PC-3 (cell line): ENCODE measurements at regions not wholly inside any gene's neighbourhood (a gene's known extent, or its start where the extent isn't known, plus 50 kb on each side); places are given as distances from the start of the nearest gene placed in this dataset.

Experiments
- ATAC-seq: fragments of 200-7000 bp; cut with Tn5 transposase; 2 replicates; pipeline ENCODE4 v1.9.1; 2020; ENCODE audit warnings: mild to moderate bottlenecking, moderate library complexity
- BruUV-seq: library from RNA; stranded (reverse); fragments of 400-500 nt; replicated peaks from 2 replicates; lab custom pipeline; 2021; lab: Mats Ljungman, UMichigan
- CTCF ChIA-PET: fragments of 300-600 bp; sonication (Branson Sonifier 250); formaldehyde crosslinking; loops from one replicate; lab custom pipeline; 2022; ENCODE audit warnings: antibody characterized with exemption; lab: Charles Lee
- POLR2A ChIA-PET: fragments of 300-600 bp; sonication (Branson Sonifier 250); formaldehyde crosslinking; loops from one replicate; lab custom pipeline; 2022; ENCODE audit warnings: antibody characterized with exemption; ENCODE audit not compliant: unreplicated experiment; lab: Charles Lee
- DNase-seq: peaks from one replicate; pipeline ENCODE4 v3.0.0-alpha.2; 2015
- H2AFZ ChIP-seq: fragments of 300-600 bp; sonication (generic); 2 replicates; pipeline ENCODE4 v1.6.0; 2016; ENCODE audit warnings: antibody characterized with exemption, low read length
- H3F3A ChIP-seq: fragments of 300-600 bp; sonication (generic); one replicate; pipeline ENCODE4 v1.6.0; 2017; ENCODE audit warnings: antibody characterized with exemption, low read length, control low read depth, mild to moderate bottlenecking; ENCODE audit not compliant: unreplicated experiment
- H3K27ac ChIP-seq: fragments of 300-600 bp; sonication (generic); 2 replicates; pipeline ENCODE4 v1.5.1; 2016; ENCODE audit warnings: mild to moderate bottlenecking, low read length
- H3K27me3 ChIP-seq: fragments of 300-600 bp; sonication (generic); 2 replicates; pipeline ENCODE4 v1.6.1; 2016; ENCODE audit warnings: low read length, mixed read lengths
- H3K36me3 ChIP-seq: fragments of 300-600 bp; sonication (generic); 2 replicates; pipeline ENCODE4 v1.6.1; 2016; ENCODE audit warnings: low read depth, mixed run types, low read length, mixed read lengths
- H3K4me1 ChIP-seq: fragments of 300-600 bp; sonication (generic); 2 replicates; pipeline ENCODE4 v1.5.1; 2016; ENCODE audit warnings: low read length; ENCODE audit not compliant: insufficient read depth
- H3K4me2 ChIP-seq: fragments of 300-600 bp; sonication (generic); 2 replicates; pipeline ENCODE4 v1.6.0; 2016; ENCODE audit warnings: low read length
- H3K4me3 ChIP-seq: fragments of 300-600 bp; sonication (generic); 2 replicates; pipeline ENCODE4 v1.5.1; 2016; ENCODE audit warnings: mild to moderate bottlenecking, low read length, mixed read lengths
- H3K79me2 ChIP-seq: fragments of 300-600 bp; sonication (generic); 2 replicates; pipeline ENCODE4 v1.6.1; 2017; ENCODE audit warnings: low read length, mixed read lengths
- H3K9ac ChIP-seq: fragments of 300-600 bp; sonication (generic); 2 replicates; pipeline ENCODE4 v1.6.0; 2016; ENCODE audit warnings: mild to moderate bottlenecking, low read length
- H3K9me2 ChIP-seq: fragments of 300-600 bp; sonication (generic); replicated peaks from 2 replicates; pipeline ENCODE4 v1.6.1; 2016; ENCODE audit warnings: mixed run types, low read length, mixed read lengths
- H3K9me3 ChIP-seq: fragments of 300-600 bp; sonication (generic); 2 replicates; pipeline ENCODE4 v1.6.1; 2016; ENCODE audit warnings: low read length, mixed read lengths
- H4K20me1 ChIP-seq: fragments of 300-600 bp; sonication (generic); 2 replicates; pipeline ENCODE4 v1.6.1; 2016; ENCODE audit warnings: low read length, mixed read lengths
- EZH2 ChIP-seq: fragments of 300-600 bp; sonication (generic); IDR thresholded peaks from one replicate; pipeline ENCODE4 v1.6.1; 2017; ENCODE audit warnings: antibody characterized with exemption, mild to moderate bottlenecking, low read length; ENCODE audit not compliant: unreplicated experiment
- EZH2phosphoT487 ChIP-seq: fragments of 300-600 bp; sonication (generic); IDR thresholded peaks from 2 replicates; pipeline ENCODE4 v1.6.1; 2018; ENCODE audit warnings: mild to moderate bottlenecking, antibody characterized with exemption, low read length, borderline replicate concordance
- intact Hi-C: fragments of 100-400 bp; cut with micrococcal nuclease; formaldehyde crosslinking; loops from 2 replicates; pipeline ENCODE4 v1.9.0; 2023
- TF ChIP-seq, protein P1 (sequence below): fragments of 300-600 bp; sonication (generic); conservative IDR thresholded peaks from 2 replicates; pipeline ENCODE4 v1.5.1; 2017; ENCODE audit warnings: antibody characterized with exemption, low read depth, mild to moderate bottlenecking, low read length

DNA sequence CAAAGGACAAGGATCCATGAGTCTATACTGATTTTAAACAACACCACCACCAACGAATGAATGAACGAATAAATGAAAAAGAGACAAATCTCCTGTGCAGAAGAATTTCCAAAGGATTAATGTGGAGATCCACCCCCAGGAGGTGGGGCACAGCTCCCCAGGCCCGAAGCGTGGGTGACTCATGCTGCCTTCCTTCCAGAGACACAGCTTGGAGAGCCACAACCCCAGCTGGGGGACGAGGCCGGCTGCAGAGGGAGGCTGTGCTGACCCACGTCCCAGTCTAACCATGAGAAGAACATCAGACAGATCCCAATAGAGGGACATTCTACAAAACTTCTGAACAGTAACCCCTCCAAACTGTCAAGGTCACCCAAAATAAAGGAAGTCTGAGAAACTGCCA lies 557.3 kb upstream of the SALL3 start:
- intact Hi-C loops, result no loop called here
- H3K4me3 ChIP-seq, result no peak overlapping the region
- no peak overlapping the region for H3K27ac ChIP-seq
- H2AFZ ChIP-seq, result no peak overlapping the region
- DNase-seq (no peak), ATAC-seq (no peak)
- H3K9me3 ChIP-seq, result no peaks in the 10 kb centered on the region
- H3K4me1 ChIP-seq, result no peaks in the 10 kb centered on the region
- no peak overlapping the region for H3K4me2 ChIP-seq
- no peaks in the 10 kb centered on the region for H3F3A ChIP-seq
- no peaks in the 10 kb centered on the region for H3K36me3 ChIP-seq
- H3K79me2 ChIP-seq, result no peaks in the 10 kb centered on the region
- H4K20me1 ChIP-seq, result no peaks in the 10 kb centered on the region
- CTCF ChIA-PET, result no interaction called here
- no peak overlapping the region for H3K9ac ChIP-seq
- POLR2A ChIA-PET, result no interaction called here
- H3K9me2 ChIP-seq, result no peaks in the 10 kb centered on the region
- no TSS peak for BruUV-seq
- TF ChIP-seq EZH2phosphoT487, result no peak
- TF ChIP-seq EZH2, result no peak
- TF ChIP-seq, protein P1, sequence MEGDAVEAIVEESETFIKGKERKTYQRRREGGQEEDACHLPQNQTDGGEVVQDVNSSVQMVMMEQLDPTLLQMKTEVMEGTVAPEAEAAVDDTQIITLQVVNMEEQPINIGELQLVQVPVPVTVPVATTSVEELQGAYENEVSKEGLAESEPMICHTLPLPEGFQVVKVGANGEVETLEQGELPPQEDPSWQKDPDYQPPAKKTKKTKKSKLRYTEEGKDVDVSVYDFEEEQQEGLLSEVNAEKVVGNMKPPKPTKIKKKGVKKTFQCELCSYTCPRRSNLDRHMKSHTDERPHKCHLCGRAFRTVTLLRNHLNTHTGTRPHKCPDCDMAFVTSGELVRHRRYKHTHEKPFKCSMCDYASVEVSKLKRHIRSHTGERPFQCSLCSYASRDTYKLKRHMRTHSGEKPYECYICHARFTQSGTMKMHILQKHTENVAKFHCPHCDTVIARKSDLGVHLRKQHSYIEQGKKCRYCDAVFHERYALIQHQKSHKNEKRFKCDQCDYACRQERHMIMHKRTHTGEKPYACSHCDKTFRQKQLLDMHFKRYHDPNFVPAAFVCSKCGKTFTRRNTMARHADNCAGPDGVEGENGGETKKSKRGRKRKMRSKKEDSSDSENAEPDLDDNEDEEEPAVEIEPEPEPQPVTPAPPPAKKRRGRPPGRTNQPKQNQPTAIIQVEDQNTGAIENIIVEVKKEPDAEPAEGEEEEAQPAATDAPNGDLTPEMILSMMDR, result no peak
- peaks cover 40% of the 10 kb centered on the region for H3K27me3 ChIP-seq

DNA sequence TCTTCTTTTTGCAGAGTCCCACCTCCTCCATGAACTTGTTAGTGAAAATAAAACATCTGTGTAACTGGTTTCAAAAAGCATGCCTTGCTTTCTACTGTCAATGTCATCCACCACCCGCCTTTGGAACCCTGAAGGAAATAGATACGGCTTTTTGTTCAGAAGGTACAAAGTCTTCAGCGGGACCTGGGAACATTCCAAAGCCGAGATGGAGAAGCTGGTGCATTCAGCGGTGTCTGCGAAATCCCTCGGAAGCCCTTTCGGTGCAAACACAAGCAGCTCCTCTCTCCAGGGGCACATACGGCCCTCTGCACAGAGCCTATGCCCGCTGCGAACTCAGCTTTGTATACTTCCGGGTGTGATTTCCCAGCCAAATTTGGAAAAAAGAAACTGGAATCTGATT lies 555.8 kb upstream of the SALL3 start:
- H3K27me3 ChIP-seq, result peaks cover 44% of the 10 kb centered on the region
- H3F3A ChIP-seq, result no peaks in the 10 kb centered on the region
- H4K20me1 ChIP-seq, result no peaks in the 10 kb centered on the region
- H2AFZ ChIP-seq, result no peak overlapping the region
- H3K9me3 ChIP-seq, result no peaks in the 10 kb centered on the region
- no peaks in the 10 kb centered on the region for H3K4me1 ChIP-seq
- DNase-seq (no peak), ATAC-seq (no peak)
- intact Hi-C loops, result no loop called here
- no peak overlapping the region for H3K4me3 ChIP-seq
- H3K36me3 ChIP-seq, result no peaks in the 10 kb centered on the region
- no peak overlapping the region for H3K27ac ChIP-seq
- no TSS peak for BruUV-seq
- H3K4me2 ChIP-seq, result no peak overlapping the region
- ChIA-PET CTCF (no interaction called here), POLR2A (no interaction called here)
- no peaks in the 10 kb centered on the region for H3K79me2 ChIP-seq
- no peak overlapping the region for H3K9ac ChIP-seq
- no peaks in the 10 kb centered on the region for H3K9me2 ChIP-seq
- no peak for TF ChIP-seq EZH2
- TF ChIP-seq, protein P1, result no peak

DNA sequence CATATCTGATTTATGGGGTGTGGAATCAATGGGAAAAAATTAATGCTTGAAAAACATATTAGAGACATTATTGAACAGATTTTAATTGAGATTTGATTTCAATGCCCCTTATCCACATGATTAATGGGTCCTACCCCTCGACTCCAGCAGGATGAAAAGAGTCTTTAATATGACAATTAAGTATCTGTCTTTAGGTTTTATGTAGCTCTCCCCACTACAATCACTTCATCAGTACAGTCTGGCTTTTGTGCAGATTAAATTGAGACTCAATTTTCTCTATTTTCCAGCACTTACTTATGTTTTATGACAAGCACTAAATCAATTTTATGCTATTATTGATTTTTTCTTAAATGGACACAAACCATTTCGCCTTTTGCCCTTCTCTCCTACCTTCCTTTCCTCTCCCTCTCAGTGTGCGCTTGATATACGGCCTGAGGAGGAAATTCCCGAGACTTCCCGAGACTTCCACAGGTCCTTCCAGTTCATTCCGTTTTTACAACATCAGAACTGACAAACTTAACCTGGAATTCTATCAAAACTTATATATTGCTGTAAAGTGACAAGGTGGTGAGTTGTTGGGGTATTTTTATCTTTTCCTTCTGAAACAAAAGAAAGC lies 555.1 kb upstream of the SALL3 start:
- TF ChIP-seq EZH2phosphoT487, result no peak
- H3K9ac ChIP-seq, result no peak overlapping the region
- DNase-seq, result no peak
- H3K9me3 ChIP-seq, result no peaks in the 10 kb centered on the region
- H3K79me2 ChIP-seq, result no peaks in the 10 kb centered on the region
- no peaks in the 10 kb centered on the region for H3K4me1 ChIP-seq
- H3K4me2 ChIP-seq, result no peak overlapping the region
- H4K20me1 ChIP-seq, result no peaks in the 10 kb centered on the region
- no peaks in the 10 kb centered on the region for H3K36me3 ChIP-seq
- ATAC-seq, result no peak
- ChIA-PET CTCF (no interaction called here), POLR2A (no interaction called here)
- no TSS peak for BruUV-seq
- intact Hi-C loops, result no loop called here
- no peak overlapping the region for H3K4me3 ChIP-seq
- no peaks in the 10 kb centered on the region for H3K9me2 ChIP-seq
- no peaks in the 10 kb centered on the region for H3F3A ChIP-seq
- H3K27ac ChIP-seq, result no peak overlapping the region
- H2AFZ ChIP-seq, result no peak overlapping the region
- H3K27me3 ChIP-seq, result peaks cover 44% of the 10 kb centered on the region
